Ramos (cell line): ENCODE measurements at regions not wholly inside any gene's neighbourhood (a gene's known extent, or its start where the extent isn't known, plus 50 kb on each side); places are given as distances from the start of the nearest gene placed in this dataset.
"Not testable (repeated sequence)": the region's sequence is repeated elsewhere in the genome, so short reads cannot be mapped to it uniquely, and the experiment has no call there.

ENCODE experiments used
- in situ Hi-C: fragments of 300-500 bp; cut with MboI; formaldehyde crosslinking; loops from one replicate; pipeline ENCODE4 v1.14.3; 2022; ENCODE audit warnings: low sequenced_read_pairs; ENCODE audit not compliant: unreplicated experiment

DNA sequence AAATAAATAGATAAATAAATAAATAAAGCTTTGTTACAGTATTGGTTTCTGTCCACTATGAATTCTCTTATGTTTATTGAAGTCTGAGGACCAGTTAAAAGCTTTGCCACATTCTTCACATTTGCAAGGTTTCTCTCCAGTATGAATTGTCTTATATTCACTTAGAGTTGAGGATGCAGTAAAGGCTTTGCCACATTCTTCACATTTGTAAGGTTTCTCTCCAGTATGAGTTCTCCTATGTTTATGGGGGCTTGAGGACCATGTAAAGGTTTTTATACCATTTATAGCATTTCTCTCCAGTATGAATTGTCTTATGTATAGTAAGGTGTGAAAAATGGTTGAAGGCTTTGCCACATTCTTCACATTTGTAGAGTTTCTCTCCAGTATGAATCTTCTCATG lies 168.3 kb downstream of the ZNF737 start:
- in situ Hi-C loops = no loop called here

DNA sequence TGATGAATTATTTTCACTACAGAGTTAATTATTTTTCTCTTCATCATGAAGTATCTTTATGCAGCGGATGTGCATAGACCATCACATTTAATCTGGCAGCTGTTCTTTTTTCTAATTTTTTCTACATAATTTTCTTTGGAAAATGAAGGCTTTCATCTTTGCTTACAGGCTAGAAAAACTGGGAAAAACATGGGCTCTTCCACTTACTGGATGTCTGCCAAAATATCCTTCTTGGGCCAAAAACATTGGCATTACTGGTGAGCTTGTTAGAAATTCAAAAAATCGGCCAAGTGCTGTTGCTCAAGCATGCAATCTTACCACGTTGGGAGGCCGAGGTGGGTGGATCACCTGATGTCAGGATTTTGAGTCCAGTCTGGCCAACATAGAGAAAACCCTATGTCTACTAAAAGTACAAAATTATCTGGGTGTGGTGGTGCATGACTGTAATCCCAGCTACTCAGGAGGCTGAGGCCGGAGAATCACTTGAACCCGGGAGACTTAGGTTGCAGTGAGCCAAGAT lies 176.8 kb downstream of the ZNF737 start:
- in situ Hi-C loops = no loop called here

DNA sequence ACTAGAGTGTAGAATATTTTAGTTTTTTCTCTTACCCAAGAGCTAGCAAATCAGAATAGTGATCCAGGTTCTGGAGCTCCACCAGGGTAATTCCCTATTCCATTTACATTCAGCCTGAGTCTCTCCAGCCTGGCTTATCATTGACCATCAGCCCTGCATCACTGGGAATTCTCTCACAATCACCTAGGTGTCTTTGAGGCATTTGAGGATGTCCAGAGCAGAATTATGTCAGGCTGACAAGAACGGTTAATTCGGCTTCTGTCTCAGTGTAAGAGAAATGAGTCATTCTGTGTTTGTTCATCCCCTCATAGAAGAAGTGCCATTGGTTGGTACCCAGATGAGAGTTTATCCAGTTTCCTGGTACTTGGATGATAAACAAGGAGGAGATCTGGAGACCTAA lies 180.5 kb downstream of the ZNF737 start:
- in situ Hi-C loops = no loop called here

DNA sequence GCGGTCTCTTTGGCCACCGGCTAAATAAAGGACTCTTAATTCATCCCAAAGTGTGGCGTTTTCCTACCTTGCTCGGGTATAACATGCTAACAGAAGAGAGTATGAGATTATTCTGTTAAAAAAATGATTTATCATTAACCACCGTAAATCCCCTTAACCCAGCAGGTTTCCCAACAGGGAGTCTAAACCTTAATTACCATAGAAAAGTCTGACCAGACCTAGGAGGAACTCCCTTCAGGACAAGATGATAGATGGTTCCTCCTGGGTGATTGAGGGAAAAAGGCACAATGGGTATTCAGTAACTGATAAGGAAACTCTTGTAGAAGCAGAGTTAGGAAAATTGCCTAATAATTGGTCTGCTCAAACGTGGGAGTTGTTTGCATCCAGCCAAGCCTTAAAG lies 193.7 kb downstream of the ZNF737 start:
- in situ Hi-C loops = no loop called here

DNA sequence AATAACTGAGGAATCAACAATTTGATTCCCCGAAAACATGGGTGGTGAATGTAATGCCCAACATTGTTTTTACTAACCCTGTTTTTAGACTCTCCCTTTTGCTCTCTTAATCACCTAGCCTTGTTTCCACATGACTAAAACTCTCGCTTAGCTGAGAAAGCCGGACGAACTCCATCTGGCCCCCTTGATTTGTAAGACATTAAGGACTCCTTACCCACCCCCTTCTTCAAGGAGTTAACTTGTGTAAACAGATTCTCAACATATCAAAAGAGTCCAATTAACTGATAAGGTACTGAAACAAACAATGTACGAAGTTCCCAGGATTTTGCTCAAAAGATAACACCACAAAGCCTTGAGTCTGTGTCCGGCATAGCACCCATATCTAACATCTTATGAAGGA lies 194.3 kb downstream of the ZNF737 start:
- in situ Hi-C loops = not testable (repeated sequence)

DNA sequence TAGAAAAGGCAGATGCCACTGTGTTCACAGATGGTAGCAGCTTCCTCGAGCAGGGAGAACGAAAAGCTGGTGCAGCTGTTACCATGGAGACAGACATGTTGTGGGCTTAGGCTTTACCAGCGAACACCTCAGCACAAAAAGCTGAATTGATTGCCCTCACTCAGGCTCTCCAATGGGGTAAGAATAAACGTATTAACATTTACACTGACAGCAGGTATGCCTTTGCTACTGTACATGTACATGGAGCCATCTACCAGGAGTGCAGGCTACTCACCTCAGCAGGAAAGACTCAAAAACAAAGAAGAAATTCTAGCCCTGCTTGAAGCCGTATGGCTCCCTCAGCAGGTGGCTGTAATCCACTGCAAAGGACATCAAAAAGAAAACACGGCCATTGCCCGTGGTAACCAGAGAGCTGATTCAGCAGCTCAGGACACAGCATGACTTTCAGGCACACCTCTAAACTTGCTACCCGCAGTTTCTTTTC lies 197.7 kb downstream of the ZNF737 start:
- in situ Hi-C loops = no loop called here

DNA sequence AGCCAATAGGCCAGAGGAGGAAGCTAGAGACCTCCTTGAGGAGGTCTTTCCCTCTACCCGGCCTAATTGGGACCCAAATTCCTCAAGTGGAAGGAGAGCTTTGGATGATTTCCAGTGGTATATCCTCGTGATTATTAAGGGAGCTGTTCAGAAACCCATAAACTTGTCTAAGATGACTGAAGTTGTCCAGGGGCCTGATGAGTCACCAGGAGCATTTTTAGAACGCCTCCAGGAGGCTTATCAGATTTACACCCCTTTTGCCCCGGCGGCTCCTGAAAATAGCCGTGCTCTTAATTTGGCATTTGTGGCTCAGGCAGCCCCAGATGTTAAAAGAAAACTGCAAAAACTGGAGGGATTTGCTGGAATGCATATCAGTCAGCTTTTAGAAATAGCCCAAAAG lies 198.1 kb downstream of the ZNF486 start:
- in situ Hi-C loops = no loop called here

DNA sequence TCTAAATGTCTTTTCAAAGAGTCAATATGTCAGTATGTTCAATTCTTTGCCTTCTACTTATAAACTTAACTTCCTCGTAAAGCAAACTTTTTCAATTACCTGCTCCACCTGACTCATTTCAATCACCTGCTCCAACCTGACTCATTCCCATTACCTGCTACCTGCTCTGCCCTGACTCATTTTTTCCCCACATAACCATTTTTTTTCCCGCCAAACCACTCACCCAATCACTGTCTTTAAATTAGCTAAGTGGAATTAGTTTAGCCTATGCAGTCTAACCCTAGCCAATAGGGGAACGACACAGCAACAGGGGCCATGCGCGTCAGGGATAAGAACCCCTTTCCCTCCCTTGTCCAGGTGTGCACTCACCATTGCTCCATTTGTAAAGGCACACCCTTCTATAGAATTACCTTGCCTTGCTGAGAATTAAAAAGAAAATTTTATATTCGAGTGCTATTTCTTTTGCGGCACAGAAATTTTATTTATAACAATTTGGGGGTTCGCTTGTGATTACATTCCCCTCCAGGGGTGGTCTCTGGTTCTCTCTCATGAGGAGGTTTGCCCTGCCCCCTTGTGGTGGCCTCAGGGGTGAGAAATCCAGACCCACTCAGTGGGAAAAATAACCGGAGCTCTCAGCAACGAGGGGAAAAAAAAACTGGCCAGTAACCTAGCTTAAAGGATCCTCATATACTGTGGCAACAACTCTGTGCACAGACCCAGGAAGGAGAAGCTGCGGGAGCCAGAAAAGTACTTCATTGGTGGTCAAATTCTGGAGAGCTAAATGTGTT lies 193.1 kb downstream of the ZNF486 start:
- in situ Hi-C loops = no loop called here

DNA sequence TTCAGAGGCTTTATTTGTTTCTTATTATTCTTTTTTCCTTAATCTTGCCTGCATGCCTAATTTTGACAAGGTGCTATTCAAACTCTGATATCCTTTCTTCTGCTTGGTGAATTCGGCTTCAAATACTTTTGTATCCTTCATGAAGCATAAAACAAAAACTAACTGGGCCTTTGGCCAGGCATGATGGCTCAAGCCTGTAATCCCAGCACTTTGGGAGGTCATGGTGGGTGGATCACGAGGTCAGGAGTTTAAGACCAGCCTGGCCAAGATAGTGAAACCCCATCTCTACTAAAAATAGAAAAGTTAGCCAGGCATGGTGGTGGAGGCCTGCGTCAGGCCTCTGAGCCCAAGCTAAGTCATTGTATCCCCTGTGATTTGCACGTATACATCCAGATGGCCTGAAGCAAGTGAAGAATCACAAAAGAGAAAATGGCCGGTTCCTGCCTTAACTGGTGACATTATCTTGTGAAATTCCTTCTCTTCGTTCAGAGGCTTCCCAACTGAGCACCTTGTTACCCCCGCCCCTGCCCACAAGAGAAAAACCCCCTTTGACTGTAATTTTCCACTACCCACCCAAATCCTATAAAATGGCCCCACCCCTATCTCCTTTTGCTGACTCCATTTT lies 191.9 kb downstream of the ZNF486 start:
- in situ Hi-C loops = not testable (repeated sequence)

DNA sequence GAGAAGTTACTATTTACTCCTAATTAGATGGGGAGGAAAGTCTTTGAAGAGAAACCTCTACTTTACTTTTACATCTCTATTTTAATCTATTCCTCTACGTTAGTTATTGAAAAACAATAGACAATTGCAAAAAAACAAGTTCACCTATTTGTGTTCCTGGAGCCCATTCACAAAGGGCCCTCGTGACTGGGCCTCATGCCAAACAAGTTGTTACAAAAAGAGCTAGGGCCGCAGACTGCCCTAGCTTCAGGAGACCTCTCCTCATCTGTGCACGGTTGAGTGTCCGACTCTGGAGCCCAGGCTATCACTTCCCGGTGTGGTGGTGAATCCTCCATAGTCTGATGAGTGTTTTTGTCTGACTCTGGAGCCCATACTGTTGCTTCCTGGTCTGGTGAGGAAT lies 190.9 kb downstream of the ZNF486 start:
- in situ Hi-C loops = no loop called here

DNA sequence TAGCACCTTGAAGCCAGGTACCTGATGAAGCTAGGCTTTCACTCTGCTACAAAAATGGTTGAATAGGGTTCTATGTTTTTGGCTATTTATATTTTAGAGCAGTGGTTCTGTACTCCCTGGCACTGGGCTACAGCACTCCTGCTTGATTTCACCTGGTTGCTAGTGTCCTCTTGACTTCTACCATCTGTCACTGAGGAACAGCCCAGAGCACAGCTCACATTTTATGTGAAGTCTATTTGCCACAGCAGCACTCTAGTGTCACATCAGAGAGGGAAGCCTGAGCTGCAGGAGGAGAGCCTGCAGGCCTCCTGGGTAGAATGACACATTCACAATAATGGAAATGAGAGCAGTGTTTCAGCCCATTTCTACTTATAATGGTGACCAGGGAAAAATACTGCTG lies 184.2 kb downstream of the ZNF486 start:
- in situ Hi-C loops = no loop called here

DNA sequence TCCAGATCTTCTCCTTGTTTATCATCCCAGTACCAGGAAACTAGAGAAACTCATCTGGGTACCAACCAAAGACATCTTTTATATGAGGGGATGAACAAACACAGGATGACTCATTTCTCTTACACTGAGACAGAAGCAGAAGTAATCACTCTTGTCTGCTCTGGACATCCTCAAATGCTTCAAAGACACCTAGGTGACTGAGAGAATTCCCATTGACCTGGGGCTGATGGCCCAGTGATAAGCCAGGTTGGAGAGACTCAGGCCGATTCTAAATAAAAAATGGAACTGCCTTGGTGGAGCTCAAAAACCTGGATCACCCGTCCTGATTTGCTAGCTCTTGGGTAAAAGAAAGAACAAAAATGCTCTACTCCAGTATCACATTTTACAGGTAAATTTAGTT lies 182.2 kb downstream of the ZNF486 start:
- in situ Hi-C loops = no loop called here

DNA sequence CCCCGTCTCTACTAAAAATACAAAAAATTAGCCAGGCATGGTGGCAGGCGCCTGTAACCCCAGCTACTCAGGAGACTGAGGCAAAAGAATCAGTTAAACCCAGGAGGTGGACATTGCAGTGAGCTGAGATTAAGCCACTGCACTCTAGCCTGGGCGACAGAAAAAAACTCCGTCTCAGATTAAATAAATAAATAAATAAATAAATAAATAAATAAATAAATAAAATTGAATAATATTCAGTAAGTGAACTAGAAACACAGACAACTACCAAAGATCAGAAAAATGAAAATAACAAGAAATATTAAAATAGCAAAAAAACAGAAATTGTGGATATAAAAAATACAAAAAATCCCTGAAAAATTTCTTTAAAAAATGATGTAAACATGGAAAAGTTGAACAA lies 172.4 kb downstream of the ZNF486 start:
- in situ Hi-C loops = no loop called here

DNA sequence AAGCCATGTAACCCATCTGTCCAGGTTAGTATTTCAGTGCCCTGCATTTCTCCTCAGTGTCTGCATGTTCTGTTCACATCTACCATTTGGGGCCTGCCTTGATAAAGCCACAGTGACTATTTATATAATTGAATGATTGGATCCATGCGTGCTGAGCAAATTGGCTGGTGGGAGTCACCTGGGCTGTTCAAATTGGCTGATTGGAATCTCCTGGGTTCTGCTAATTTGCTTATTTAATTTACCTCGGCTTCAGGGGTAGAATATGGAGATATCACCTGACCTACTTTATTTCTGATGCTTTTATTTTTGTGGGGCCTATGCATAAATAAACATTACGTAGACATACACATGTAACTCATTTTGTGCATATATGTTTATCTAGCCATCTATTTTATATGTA lies 167.7 kb downstream of the ZNF486 start:
- in situ Hi-C loops = no loop called here

DNA sequence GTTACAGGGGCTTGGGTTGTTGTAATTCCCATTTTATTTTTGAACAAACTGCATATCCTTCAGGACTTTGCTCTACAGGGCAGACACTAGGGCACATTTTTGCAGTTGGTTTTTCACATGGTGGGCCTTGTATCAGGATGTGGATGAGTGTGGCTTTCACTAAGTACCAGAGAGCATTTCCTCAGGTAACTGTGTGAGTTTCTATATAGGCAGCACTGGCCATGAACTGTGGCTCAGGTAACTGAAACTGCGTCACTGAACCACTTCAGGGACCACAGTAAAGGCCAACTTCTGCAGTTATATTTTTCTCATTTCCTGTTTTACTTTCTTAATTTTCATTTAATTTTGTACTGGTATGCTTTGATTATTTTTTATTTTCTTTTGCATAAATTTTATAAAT lies 166.5 kb downstream of the ZNF486 start:
- in situ Hi-C loops = no loop called here

DNA sequence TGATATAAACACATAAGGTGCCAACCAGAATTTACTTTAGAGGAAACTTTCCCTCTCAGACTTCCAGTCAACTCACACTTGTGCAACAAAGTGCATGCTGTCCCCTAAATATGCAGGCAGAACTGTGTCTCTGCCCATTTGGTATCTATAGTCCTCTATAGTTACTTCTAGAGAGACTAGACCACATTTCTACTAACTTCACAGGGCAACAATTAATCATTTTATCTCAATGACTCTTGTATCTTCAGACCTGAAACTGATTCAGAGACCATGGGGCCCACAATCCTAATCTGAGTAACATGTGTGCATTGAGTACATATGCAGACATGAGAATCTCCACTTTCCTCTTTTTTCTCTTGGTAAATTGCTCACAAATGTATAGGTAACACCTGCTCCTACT lies 158.1 kb downstream of the ZNF486 start:
- in situ Hi-C loops = no loop called here

DNA sequence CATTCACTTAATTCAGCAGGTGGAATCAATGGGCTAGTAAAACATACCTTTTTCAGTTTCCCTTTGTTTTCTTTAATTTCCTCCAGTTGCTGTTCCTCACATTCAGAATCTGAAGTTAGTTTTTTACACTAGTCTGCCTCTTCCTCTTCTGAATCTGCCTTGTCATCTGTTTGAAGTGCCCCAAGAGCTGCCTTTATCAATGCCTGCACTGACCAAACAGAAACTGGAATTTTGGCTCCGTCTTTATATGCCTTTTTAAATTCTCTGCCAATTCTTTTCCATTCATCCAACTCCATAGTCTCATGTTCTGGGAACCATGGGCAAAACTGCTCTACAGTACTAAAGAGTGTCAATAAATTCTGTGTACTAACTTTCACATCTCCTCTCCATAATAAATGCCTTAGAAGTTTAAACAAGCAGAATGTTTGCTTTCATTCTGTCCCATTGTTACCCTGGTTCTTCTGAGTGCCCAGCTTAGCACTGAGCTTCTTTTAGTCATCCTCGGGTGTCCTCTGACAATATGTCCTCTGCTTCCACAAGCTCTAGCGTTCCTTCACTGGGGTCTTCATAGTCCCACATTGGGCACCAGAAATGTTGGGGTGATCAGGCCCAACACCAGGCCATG lies 154.2 kb downstream of the ZNF486 start:
- in situ Hi-C loops = no loop called here

DNA sequence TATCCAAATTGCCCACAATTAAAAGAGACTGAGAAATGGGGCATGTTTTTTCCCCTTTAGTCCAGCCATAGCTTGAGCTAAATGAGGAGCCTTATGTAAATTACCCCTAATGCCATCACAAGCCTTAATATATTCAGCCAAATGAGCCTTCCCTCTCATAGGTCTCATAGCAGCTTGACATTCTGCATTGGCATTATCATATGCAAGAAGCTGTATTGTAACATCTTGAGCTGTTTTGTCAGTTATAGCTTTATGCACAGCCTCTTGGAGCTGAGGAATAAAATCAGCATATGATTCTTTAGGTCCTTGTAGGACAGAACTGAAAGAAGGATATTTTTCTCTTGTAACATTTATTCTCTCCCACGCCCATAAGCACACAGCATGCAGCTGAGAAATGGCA lies 153.2 kb downstream of the ZNF486 start:
- in situ Hi-C loops = no loop called here

DNA sequence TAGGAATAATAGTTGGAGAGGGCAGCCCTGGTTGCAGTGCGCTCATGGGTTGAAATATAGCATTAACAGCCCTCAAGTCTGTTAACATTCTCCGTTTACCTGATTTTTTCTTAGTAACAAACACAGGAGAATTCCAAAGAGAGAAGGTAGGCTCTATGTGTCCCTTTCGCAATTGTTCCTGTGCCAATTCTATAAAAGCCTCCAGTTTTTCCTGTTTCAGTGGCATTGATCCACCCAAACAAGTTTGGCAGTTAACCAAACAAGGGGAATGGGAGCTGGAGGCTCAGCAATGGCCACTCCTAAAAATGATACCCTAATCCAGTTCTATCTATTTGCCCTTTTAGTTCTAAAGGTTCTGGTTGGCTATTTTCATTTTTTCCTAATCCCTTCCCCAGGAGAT lies 151.6 kb downstream of the ZNF486 start:
- in situ Hi-C loops = no loop called here

DNA sequence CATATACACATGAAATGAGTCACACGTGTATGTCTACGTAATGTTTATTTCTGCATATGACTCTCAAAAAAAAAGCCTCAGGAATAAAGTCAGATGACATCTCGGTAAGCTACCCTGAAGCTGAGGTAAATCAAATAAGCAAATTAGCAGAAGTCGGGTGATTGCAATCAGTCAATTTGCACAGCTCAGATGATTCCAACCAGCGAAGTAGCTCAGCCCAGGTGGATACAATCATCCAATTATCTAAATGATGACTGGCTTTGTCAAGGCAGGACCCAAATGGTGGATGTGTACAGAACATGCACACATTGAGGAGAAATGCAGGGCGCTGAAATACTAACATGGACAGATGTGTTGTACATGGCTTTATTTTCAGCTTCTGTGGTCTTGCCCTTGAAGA lies 148.5 kb downstream of the ZNF486 start:
- in situ Hi-C loops = no loop called here

DNA sequence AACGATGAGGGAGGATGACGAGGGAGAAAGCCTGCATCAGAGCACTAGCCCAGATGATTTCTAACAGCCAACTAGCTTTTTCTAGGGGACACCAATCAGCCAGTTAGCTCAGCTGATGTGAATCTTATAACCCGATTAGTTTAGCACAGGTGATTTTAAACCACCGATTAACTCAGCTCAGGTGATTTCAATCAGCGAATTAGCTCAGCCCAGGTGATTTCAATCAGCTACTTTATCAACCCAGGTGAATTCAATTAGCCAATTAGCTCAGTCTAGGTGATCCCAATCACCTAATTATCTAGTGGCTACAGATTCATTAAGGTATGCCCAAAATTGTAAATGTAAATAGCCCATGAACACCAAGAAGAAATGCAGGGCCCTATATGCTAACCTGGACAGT lies 146.9 kb downstream of the ZNF486 start:
- in situ Hi-C loops = no loop called here
